ENCODE measurements at regions not wholly inside any gene's neighbourhood (a gene's known extent, or its start where the extent isn't known, plus 50 kb on each side); places are given as distances from the start of the nearest gene placed in this dataset.
"Not testable (repeated sequence)": the region's sequence is repeated elsewhere in the genome, so short reads cannot be mapped to it uniquely, and the experiment has no call there.

- no peak for DNase-seq (ENCODE audit: low spot score)
Measured at GRCh38 chr18:47728921-47729320, 201.5 kb downstream of the SMAD2 start.

DNA sequence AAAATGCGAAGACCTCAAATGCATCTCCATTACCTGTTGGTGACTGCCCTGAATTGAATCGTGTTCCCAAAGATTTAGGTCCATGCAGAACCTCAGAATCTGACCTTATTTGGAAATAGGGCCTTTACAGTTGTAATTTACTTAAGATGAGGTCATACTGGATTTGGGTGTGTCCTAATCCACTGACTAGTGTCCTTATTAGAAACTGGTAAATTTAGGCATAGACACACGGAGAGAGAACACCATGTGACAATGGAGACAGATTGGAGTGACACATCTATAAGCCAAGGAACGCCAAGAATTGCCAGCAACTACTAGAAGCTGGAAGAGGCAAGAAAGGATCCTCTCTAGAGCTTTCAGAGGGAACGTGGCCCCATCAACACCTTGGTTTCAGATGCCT is 203.1 kb downstream of the SMAD2 start:
- DNase-seq (ENCODE audit: low spot score): no peak

- DNase-seq (ENCODE audit: low spot score): no peak
Measured at GRCh38 chr18:47726550-47726949, 203.9 kb downstream of the SMAD2 start.

- DNase-seq (ENCODE audit: low spot score): no peak
Measured at GRCh38 chr18:47725656-47726055, 204.8 kb downstream of the SMAD2 start.

DNA sequence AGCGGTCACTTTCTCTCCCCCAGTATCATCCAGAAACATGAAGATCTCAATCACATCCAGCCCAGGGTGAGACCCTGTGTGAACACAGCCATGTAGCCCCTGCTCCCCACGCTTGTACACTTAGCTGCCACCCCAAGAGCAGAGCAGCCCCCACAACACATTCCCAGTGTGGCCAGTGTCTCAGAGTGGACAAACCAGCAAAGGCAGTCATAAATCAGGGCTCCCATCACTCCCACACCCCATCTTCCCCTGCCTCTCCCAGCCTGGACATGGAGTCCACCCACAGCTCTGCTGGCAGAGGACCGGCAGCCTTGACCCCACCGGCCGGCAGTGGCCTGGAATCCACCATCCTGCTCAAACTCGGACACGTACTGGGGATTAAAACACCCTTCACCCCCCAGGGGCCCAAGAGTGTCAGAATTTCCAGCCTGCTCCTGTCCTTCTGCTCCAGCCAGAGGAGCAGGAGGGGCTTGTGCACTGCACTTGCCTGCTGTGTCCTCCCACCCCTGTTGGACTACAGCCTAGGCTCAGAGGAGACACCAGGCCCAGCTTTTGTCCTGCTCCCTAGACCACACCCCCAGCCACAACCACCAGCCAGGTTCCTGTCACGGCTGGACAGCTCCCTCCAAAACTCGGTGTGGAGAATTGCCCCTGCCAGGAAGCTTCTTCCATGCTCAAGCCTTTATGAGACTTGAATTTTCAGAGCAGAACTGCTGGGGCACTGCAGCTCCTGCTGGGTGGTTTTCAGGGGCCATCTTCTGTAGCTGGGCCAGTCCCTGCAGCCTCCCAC is 206.1 kb downstream of the SMAD2 start:
- DNase-seq (ENCODE audit: low spot score): no peak

GRCh38 chr18:47721876-47722275 is 208.6 kb downstream of the SMAD2 start:
- no peak for DNase-seq (ENCODE audit: low spot score)

- DNase-seq (ENCODE audit: low spot score): no peak
Measured at GRCh38 chr18:47720741-47721140, 209.7 kb downstream of the SMAD2 start.

- DNase-seq (ENCODE audit: low spot score): no peak
Measured at GRCh38 chr18:47719096-47719780, 211.2 kb downstream of the SMAD2 start.

DNA sequence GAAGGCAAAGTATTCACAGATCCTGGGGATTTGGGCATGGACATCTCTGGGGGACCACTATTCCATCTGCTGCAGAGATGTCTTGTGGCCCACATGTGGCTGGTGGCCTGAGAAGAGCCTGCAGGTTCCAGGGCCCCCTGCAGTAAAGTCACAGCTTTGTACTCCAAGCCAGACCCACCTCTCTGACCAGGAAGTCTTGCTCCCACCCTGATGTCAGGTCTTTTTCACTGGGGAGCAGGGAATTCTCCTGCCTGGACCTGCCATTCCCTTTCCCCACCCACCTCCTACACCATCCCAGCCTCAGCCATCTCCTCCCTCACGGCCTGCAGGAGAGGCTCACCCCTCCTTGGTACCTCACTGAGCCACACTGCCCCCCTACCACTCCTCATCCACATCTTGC is 211.8 kb downstream of the SMAD2 start:
- no peak for DNase-seq (ENCODE audit: low spot score)

- DNase-seq (ENCODE audit: low spot score): no peak
Measured at GRCh38 chr18:47717257-47717656, 213.2 kb downstream of the SMAD2 start.

- DNase-seq (ENCODE audit: low spot score): no peak
Measured at GRCh38 chr18:47716632-47717185, 213.8 kb downstream of the SMAD2 start.

DNA sequence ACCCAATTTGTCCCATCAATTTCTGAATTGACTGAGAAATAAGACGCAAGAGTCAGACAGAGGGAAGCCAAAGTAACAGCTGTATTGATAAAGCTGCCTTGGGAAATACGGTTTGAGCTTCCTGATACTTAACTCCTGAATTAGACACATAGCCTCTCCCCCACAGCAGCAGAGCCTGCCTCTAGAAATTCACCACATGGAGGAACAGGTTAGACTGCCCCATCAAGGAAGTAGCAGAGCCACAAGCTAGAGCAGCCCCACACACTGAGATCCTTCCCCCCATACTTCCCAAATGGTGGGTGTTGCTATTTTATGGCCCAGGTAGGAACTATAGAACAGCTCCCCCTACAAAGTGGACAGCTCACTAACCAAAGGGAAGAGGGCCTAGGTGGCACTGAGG is 220.0 kb downstream of the SMAD2 start:
- DNase-seq (ENCODE audit: low spot score): no peak

- no peak for DNase-seq (ENCODE audit: low spot score)
Measured at GRCh38 chr18:47709556-47709955, 220.9 kb downstream of the SMAD2 start.

GRCh38 chr18:47708206-47708605 is 222.3 kb downstream of the SMAD2 start:
- no peak for DNase-seq (ENCODE audit: low spot score)

DNA sequence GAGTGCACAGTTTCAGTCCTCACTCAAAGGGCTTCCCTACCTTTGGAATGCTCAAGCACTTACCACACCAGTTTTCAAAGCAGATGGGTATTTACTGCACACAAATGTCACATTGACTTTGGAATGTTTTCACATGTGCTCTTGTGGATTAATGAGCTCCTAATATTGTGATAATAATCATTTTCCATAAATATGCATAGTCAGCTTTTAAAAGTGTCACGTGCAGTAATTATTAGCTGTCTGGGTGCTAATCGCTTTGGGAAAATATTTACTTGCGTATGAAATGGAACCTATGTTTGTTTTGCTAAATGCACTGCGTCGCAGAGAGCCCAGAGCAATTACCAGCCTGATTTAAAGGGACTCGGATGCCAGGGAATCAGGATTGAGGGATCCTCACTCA is 229.3 kb downstream of the SMAD2 start:
- no peak for DNase-seq (ENCODE audit: low spot score)

GRCh38 chr18:47696870-47697269 is 233.6 kb downstream of the SMAD2 start:
- DNase-seq (ENCODE audit: low spot score): no peak

GRCh38 chr18:47691611-47692010 is 238.8 kb downstream of the SMAD2 start:
- no peak for DNase-seq (ENCODE audit: low spot score)

DNA sequence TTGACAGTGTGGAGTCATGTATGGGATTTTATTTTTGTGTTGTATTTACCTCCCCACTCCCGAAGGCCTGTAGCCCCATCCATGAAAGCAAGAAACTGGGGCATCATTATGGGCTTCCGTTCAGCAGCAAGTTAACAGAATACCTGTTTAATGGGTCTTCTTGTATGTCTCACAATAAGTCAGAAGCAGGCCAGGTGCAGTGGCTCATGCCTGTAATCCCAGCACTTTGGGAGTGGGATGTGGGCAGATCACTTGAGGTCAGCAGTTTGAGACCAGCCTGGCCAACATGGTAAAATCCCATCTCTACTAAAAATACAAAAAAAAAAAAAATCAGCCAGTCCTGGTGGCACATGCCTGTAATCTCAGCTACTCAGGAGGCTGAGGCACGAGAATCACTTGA is 239.7 kb downstream of the SMAD2 start:
- not testable (repeated sequence) for DNase-seq (ENCODE audit: low spot score)

GRCh38 chr18:47689371-47689770 is 241.1 kb downstream of the SMAD2 start:
- no peak for DNase-seq (ENCODE audit: low spot score)

DNA sequence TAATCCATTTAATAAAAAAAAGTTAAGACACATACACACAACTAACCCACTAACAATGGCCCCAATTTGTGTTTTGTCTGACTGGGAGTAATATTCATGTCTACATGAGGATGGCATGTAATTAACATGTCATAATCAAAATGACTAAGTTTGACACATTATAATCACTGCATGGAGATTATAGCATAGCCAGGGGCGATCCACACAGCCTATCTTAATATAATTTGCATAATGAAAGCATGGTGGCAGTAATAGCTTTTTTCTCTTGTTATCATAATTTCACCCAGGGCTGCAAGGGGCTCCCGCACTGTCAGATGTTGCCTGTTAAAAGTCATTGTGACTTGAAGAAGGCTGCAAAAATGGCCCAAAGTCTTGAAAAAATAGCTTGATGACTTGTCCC is 243.7 kb downstream of the SMAD2 start:
- no peak for DNase-seq (ENCODE audit: low spot score)

- DNase-seq (ENCODE audit: low spot score): no peak
Measured at GRCh38 chr18:47683774-47684173, 246.7 kb downstream of the SMAD2 start.

DNA sequence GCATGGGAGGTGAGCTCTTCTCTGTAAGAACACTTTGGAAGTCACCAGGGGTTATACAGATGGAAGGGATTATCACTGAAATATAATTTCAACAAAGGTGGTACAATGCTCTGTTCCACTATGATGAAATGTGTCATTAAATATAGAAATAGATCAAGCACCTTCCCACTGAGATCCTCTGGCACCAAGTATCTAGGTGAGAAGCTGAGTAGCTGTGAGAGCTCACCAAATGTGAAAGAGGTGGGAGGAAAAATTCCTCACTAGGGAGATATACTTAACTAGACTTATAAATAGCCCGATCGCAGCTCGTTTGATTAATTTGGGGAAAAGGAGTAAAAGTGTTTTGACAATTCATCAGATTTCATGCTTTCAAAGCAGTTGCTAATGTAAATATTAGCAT is 247.6 kb downstream of the SMAD2 start:
- DNase-seq (ENCODE audit: low spot score): no peak

GRCh38 chr18:47680488-47680887 is 250.0 kb downstream of the SMAD2 start:
- DNase-seq (ENCODE audit: low spot score): no peak
